Pancreas (tissue), 10 donors: ENCODE measurements at regions not wholly inside any gene's neighbourhood (a gene's known extent, or its start where the extent isn't known, plus 50 kb on each side); places are given as distances from the start of the nearest gene placed in this dataset.
A peak's percentile ranks its signal among the peaks of the same experiment; 100 is the strongest.

ENCODE experiments used
- ATAC-seq, 4 donors: fragments of 200-7000 bp; cut with Tn5 transposase; one replicate each; pipeline versions ENCODE4 v1.8.0 to v1.9.1; 2020; ENCODE audit warnings: mild to moderate bottlenecking in 4 of 4, moderate library complexity in 4 of 4
- DNase-seq, 6 donors: peaks; one replicate each; pipeline ENCODE4 v3.0.0-alpha.2; 2020
- FAIRE-seq: peaks from 2 replicates; lab custom pipeline; 2012; peaks lifted over from hg19 to GRCh38; lab: Jason Lieb, UNC
- H3K27ac ChIP-seq, 4 donors: fragments of 200-600 bp; sonication (generic); 1 replicate in 3 of 4; 2 replicates in 1 of 4; pipeline versions ENCODE4 v1.5.0 to v1.8.0; 2020
- H3K27me3 ChIP-seq, 4 donors: fragments of 200-600 bp; one replicate each; pipeline ENCODE4 v1.8.0; 2021
- H3K36me3 ChIP-seq, 3 donors: fragments of 200-600 bp; sonication (generic) in 1 of 3; one replicate each; pipeline versions ENCODE4 v1.5.0 to v1.8.0; 2020 to 2021
- H3K4me1 ChIP-seq, 3 donors: fragments of 200-600 bp; one replicate each; pipeline ENCODE4 v1.8.0; 2021
- H3K4me3 ChIP-seq, 4 donors: fragments of 200-600 bp; sonication (generic) in 2 of 4; one replicate each; pipeline versions ENCODE4 v1.5.0 to v1.8.0; 2020 to 2021
- H3K9me3 ChIP-seq, 4 donors: fragments of 200-600 bp; one replicate each; pipeline ENCODE4 v1.8.0; 2021
- CTCF ChIP-seq, 4 donors: fragments of 200-600 bp; sonication (generic) in 3 of 4; IDR thresholded peaks; one replicate each; pipeline versions ENCODE4 v1.5.0 to v1.8.0; 2021; ENCODE audit warnings: antibody characterized with exemption in 4 of 4
- WGBS, 2 donors: extraction: QIAGEN DNeasy Blood & Tissue Kit; methylation state at CpG; one replicate each; pipeline ENCODE4 v1.1.7; 2013; 5-methylcytosine and 5-hydroxymethylcytosine counted together
- intact Hi-C, 3 donors: fragments of 100-400 bp; cut with DNase I; formaldehyde crosslinking; loops; one replicate each; pipeline versions ENCODE4 v1.11.1 to v1.14.2; 2022
- donor health status: healthy with polysubstance abuse.
- donor health status: DM: no; HTN: no; CAD: no; lungs with moderate emphysema.
- donor health status: DM: no; HTN: no; CAD: no.
- donor health status: control.
- donor health status: control.
- donor health status: Bipolar disorder and iron deficiency.
- donor health status: DM: yes; HTN: yes; CAD: no.
- donor health status: DM: no; HTN: no; CAD: no.
- donor health status: DM: no; HTN: no; CAD: no.
- donor health status: DM: yes; HTN: yes; CAD: no.

DNA sequence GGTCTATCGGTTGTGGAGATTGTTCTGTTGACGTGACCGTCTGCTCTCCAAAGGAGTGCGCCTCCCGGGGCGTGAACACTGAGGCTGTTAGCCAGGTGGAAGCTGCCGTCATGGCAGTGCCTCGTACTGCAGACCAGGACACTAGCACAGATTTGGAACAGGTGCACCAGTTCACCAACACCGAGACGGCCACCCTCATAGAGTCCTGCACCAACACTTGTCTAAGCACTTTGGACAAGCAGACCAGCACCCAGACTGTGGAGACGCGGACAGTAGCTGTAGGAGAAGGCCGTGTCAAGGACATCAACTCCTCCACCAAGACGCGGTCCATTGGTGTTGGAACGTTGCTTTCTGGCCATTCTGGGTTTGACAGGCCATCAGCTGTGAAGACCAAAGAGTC lies 128.9 kb upstream of the DMRT1 start:
- H3K27ac ChIP-seq, result no peak overlapping the region
- no peak for DNase-seq

DNA sequence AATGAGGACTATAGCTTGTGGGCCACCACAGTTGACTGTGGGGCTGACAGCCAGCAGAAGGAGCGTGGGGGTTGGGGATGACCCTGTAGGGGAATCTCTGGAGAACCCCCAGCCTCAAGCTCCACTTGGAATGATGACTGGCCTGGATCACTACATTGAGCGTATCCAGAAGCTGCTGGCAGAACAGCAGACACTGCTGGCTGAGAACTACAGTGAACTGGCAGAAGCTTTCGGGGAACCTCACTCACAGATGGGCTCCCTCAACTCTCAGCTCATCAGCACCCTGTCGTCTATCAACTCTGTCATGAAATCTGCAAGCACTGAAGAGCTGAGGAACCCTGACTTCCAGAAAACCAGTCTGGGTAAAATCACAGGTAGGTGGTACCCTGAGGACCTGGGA lies 128.4 kb upstream of the DMRT1 start:
- 82 to 85% methylated on average over 4 of the region's 4 CpGs for WGBS, 2 donors
- H3K4me3 ChIP-seq, result no peak overlapping the region
- no peak overlapping the region for H3K27ac ChIP-seq
- H3K9me3 ChIP-seq, result no peaks in the 10 kb centered on the region
- no peak for ATAC-seq
- no peak for DNase-seq
- intact Hi-C loops, result no loop called here
- peaks cover 22 to 43% (median 35%) of the 10 kb centered on the region in 3 donors for H3K4me1 ChIP-seq
- H3K27me3 ChIP-seq, result no peaks in the 10 kb centered on the region
- TF ChIP-seq CTCF (IDR thresholded peaks at IDR 0.05), result no peak
- H3K36me3 ChIP-seq, result peaks cover 5 to 27% (median 6%) of the 10 kb centered on the region in 3 donors
- FAIRE-seq, result no peak

More for the DNA sequence above, 128.9 kb upstream of the DMRT1 start:
- no peaks in the 10 kb centered on the region for H3K9me3 ChIP-seq
- no peak for TF ChIP-seq CTCF (IDR thresholded peaks at IDR 0.05)
- H3K27me3 ChIP-seq, result no peaks in the 10 kb centered on the region
- no peak for FAIRE-seq
- WGBS, 2 donors, result 81 to 83% methylated on average over 16 of the region's 16 CpGs
- H3K36me3 ChIP-seq, result peaks cover 5 to 27% (median 6%) of the 10 kb centered on the region in 3 donors
- intact Hi-C loops, result no loop called here
- peaks cover 22 to 39% (median 34%) of the 10 kb centered on the region in 3 donors for H3K4me1 ChIP-seq
- H3K4me3 ChIP-seq, result no peak overlapping the region
- ATAC-seq, result no peak

- Histone ChIP-seq H3K36me3 (peaks cover 5 to 27% (median 6%) of the 10 kb centered on the region in 3 donors), H3K27ac (peak overlapping the region in 1 of 4 donors; percentile 34), H3K27me3 (no peaks in the 10 kb centered on the region), H3K4me3 (no peak overlapping the region), H3K9me3 (no peaks in the 10 kb centered on the region), H3K4me1 (peaks cover 20 to 45% (median 35%) of the 10 kb centered on the region in 3 donors)
- 49 to 62% methylated on average over 2 of the region's 2 CpGs for WGBS, 2 donors
- no peak for DNase-seq
- no peak for FAIRE-seq
- peak in 2 of 4 donors; percentile 22 for ATAC-seq
- intact Hi-C loops, result no loop called here
- no peak for TF ChIP-seq CTCF (IDR thresholded peaks at IDR 0.05)
Observed at GRCh38 chr9:714675-715074, 126.8 kb upstream of the DMRT1 start.

DNA sequence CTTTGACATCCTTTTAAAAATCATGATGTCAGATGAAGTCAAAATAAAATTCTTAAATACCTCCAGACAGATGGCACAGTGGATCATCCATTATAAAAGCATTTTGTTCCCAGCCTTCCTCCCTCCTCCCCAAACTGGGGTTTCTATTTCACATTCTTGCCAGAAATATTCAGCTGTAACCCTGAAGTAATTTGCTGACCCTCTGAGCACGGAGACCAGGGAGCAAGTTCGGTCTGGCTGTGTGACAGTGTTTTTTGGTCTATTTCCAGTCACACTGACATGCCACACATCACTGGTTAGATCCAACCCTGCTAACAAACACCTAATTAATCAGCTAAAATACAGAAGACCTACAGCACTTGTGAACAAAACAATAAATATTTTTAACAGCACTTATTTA lies 126.2 kb upstream of the DMRT1 start:
- intact Hi-C loops, result no loop called here
- Histone ChIP-seq H3K27me3 (no peaks in the 10 kb centered on the region), H3K36me3 (peaks cover 5 to 27% (median 6%) of the 10 kb centered on the region in 3 donors), H3K27ac (peak overlapping the region in 1 of 4 donors; percentile 34), H3K4me3 (no peak overlapping the region), H3K4me1 (peaks cover 14 to 39% (median 35%) of the 10 kb centered on the region in 3 donors), H3K9me3 (no peaks in the 10 kb centered on the region)
- DNase-seq, result no peak
- TF ChIP-seq CTCF (IDR thresholded peaks at IDR 0.05), result no peak
- no peak for FAIRE-seq
- whole genome bisulfite sequencing, 2 donors, result 9 to 19% methylated on average over 2 of the region's 2 CpGs
- ATAC-seq, result peak in 2 of 4 donors; percentile 24 to 29

GRCh38 chr9:715743-716400 lies 125.6 kb upstream of the DMRT1 start:
- no peak for TF ChIP-seq CTCF (IDR thresholded peaks at IDR 0.05)
- ATAC-seq (peak; percentile 37 to 71 (median 61)), DNase-seq (no peak), FAIRE-seq (peak; percentile 68)
- H3K9me3 ChIP-seq, result no peaks in the 10 kb centered on the region
- peaks cover 5 to 24% (median 6%) of the 10 kb centered on the region in 3 donors for H3K36me3 ChIP-seq
- intact Hi-C loops, result no loop called here
- H3K4me1 ChIP-seq, result peaks cover 13 to 38% (median 35%) of the 10 kb centered on the region in 3 donors
- WGBS, 2 donors, result 26 to 27% methylated on average over 3 of the region's 3 CpGs
- H3K4me3 ChIP-seq, result no peak overlapping the region
- H3K27me3 ChIP-seq, result no peaks in the 10 kb centered on the region
- peak overlapping the region in 2 of 4 donors; percentile 11 to 34 for H3K27ac ChIP-seq
